ENCODE measurements at regions not wholly inside any gene's neighbourhood (a gene's known extent, or its start where the extent isn't known, plus 50 kb on each side); places are given as distances from the start of the nearest gene placed in this dataset. TPM values are rescaled to one million over a fixed set of nuclear protein-coding genes. Genes with fewer than 3 reads are reported as not detected.

DNA sequence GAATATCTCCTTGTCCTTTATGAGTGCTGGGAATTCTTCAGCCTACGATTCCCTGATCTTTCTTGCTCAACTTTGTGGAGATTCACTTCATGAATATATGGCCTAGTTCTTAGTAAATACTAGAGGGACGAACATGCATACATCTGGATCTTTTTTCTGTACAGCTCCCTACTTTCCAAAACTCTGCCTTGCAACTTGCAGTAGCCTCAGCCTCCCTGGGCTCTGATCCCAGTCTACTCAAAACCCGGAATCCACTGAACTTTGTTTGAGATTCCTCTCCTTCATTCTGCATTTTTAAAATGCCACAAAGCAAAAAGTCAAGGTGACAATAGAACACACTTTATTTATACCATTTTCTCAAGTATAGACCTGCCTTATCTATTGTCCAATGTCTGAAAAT is 50.0 kb upstream of the PCDH7 start:
- H3K27ac ChIP-seq, result no peak overlapping the region
- TF ChIP-seq, protein P1, sequence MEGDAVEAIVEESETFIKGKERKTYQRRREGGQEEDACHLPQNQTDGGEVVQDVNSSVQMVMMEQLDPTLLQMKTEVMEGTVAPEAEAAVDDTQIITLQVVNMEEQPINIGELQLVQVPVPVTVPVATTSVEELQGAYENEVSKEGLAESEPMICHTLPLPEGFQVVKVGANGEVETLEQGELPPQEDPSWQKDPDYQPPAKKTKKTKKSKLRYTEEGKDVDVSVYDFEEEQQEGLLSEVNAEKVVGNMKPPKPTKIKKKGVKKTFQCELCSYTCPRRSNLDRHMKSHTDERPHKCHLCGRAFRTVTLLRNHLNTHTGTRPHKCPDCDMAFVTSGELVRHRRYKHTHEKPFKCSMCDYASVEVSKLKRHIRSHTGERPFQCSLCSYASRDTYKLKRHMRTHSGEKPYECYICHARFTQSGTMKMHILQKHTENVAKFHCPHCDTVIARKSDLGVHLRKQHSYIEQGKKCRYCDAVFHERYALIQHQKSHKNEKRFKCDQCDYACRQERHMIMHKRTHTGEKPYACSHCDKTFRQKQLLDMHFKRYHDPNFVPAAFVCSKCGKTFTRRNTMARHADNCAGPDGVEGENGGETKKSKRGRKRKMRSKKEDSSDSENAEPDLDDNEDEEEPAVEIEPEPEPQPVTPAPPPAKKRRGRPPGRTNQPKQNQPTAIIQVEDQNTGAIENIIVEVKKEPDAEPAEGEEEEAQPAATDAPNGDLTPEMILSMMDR (IDR thresholded peaks at IDR 0.05), result no peak
- TF ChIP-seq EP300 (IDR thresholded peaks at IDR 0.05), result no peak
- no peak for TF ChIP-seq POLR2A (IDR thresholded peaks at IDR 0.05)
- WGBS, 2 donors, result 60 to 75% methylated on average over 3 of the region's 3 CpGs
- DNase-seq (ENCODE audit: low spot score in 2 of 2), result no peak
- no peak overlapping the region for H3K4me3 ChIP-seq
- no peaks in the 10 kb centered on the region for H3K9me3 ChIP-seq
- no peaks in the 10 kb centered on the region for H3K4me1 ChIP-seq
- no peaks in the 10 kb centered on the region for H3K36me3 ChIP-seq
- no peaks in the 10 kb centered on the region for H3K27me3 ChIP-seq

Small RNA genes lying in the stretch of these regions (small RNA-seq; reads per million reads assigned to genes)
- not detected for gene AC097510.1

All from tibial nerve (tissue), 4 donors.